Omental fat pad (tissue), 3 donors: ENCODE measurements at regions not wholly inside any gene's neighbourhood (a gene's known extent, or its start where the extent isn't known, plus 50 kb on each side); places are given as distances from the start of the nearest gene placed in this dataset.

Experiments
- ATAC-seq: fragments of 150-250 bp; one replicate; pipeline ENCODE4 v1.9.1; 2016; ENCODE audit warnings: mild to moderate bottlenecking, moderate library complexity; ENCODE audit not compliant: low FRiP score
- DNase-seq: peaks from one replicate; pipeline ENCODE4 v3.0.0-alpha.2; 2019; ENCODE audit warnings: low spot score
- TF ChIP-seq, protein P1 (sequence below), 3 donors: fragments of 450-650 bp; IDR thresholded peaks; one replicate each; pipeline ENCODE4 v1.5.1; 2016 to 2017; ENCODE audit warnings: antibody characterized with exemption in 3 of 3, mild to moderate bottlenecking in 3 of 3, moderate library complexity in 2 of 3

DNA sequence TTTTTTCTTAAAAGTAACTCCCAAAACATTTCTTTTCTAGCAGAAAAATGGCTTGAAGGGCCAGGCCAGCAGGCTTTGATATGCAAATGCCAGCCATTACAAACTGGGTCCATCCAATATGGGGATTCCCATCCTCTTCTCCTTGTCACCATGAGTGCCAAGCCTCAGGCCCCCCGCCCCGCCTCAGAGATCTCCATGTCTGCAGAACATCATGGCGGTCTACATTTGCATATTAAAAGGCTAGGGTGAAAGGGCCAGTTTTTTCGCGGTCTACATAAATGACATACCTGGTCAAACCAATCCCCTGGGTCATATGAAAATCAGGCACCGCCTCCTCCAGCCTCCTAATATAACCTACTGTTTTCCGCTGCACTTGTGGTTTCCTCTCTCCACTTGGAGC, 1327.6 kb downstream of the UQCRFS1 start:
- TF ChIP-seq, protein P1, sequence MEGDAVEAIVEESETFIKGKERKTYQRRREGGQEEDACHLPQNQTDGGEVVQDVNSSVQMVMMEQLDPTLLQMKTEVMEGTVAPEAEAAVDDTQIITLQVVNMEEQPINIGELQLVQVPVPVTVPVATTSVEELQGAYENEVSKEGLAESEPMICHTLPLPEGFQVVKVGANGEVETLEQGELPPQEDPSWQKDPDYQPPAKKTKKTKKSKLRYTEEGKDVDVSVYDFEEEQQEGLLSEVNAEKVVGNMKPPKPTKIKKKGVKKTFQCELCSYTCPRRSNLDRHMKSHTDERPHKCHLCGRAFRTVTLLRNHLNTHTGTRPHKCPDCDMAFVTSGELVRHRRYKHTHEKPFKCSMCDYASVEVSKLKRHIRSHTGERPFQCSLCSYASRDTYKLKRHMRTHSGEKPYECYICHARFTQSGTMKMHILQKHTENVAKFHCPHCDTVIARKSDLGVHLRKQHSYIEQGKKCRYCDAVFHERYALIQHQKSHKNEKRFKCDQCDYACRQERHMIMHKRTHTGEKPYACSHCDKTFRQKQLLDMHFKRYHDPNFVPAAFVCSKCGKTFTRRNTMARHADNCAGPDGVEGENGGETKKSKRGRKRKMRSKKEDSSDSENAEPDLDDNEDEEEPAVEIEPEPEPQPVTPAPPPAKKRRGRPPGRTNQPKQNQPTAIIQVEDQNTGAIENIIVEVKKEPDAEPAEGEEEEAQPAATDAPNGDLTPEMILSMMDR (IDR thresholded peaks at IDR 0.05), result no peak
- DNase-seq, result no peak
- no peak for ATAC-seq

- DNase-seq (no peak), ATAC-seq (no peak)
- TF ChIP-seq, protein P1 (IDR thresholded peaks at IDR 0.05), result no peak
Observed at GRCh38 chr19:27884376-27884775, 1328.6 kb downstream of the UQCRFS1 start.

- DNase-seq, result no peak
- no peak for ATAC-seq
- TF ChIP-seq, protein P1 (IDR thresholded peaks at IDR 0.05), result no peak
Observed at GRCh38 chr19:27881213-27881612, 1331.7 kb downstream of the UQCRFS1 start.

GRCh38 chr19:27876976-27877512, 1335.9 kb downstream of the UQCRFS1 start:
- ATAC-seq (no peak), DNase-seq (no peak)
- TF ChIP-seq, protein P1 (IDR thresholded peaks at IDR 0.05), result no peak

GRCh38 chr19:27876489-27876888, 1336.5 kb downstream of the UQCRFS1 start:
- ATAC-seq, result no peak
- TF ChIP-seq, protein P1 (IDR thresholded peaks at IDR 0.05), result no peak
- no peak for DNase-seq

DNA sequence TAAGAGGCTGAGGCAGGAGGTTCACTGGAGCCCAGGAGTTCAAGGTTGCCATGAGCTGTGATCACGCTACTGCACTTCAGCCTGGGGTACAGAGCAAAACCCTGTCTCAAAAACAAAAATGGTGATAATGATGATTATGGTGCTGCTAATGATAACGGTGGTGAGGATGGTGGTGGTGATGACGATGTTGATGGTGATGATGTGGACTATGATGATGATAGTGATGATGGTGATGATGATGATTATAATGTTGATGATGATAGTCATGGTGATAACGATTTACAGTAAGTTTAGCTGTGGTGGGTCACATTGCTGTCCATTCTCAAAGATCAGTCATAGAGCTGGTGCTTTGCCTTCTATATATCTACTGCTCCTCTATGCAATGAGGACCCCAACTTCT, 1340.6 kb downstream of the UQCRFS1 start:
- TF ChIP-seq, protein P1 (IDR thresholded peaks at IDR 0.05), result no peak
- ATAC-seq (no peak), DNase-seq (no peak)

GRCh38 chr19:27870293-27870692, 1342.7 kb downstream of the UQCRFS1 start:
- TF ChIP-seq, protein P1 (IDR thresholded peaks at IDR 0.05), result no peak
- ATAC-seq (no peak), DNase-seq (no peak)
